ENCODE measurements at regions not wholly inside any gene's neighbourhood (a gene's known extent, or its start where the extent isn't known, plus 50 kb on each side); places are given as distances from the start of the nearest gene placed in this dataset.

- Histone ChIP-seq H2AFZ (replicated peaks; ENCODE audit: low read length, poor library complexity) (no peak overlapping the region), H3K56ac (ENCODE audit: extremely low read depth, insufficient read depth, low read length) (no peak overlapping the region), H3K9ac (ENCODE audit: low read depth, low read length) (no peak overlapping the region), H3K4me2 (ENCODE audit: low read depth, low read length) (no peak overlapping the region), H3K79me1 (ENCODE audit: low read depth in 1 of 2, low read length in 2 of 2) (no peaks in the 10 kb centered on the region), H3K4ac (ENCODE audit: low read depth, low read length) (no peak overlapping the region), H2BK20ac (ENCODE audit: low read depth, low read length) (no peak overlapping the region), H4K5ac (ENCODE audit: low read depth, low read length) (no peak overlapping the region), H3K36me3 (ENCODE audit: control insufficient read depth, insufficient read depth, low read length) (no peaks in the 10 kb centered on the region), H2AK9ac (replicated peaks; ENCODE audit: low read depth, low read length, poor library complexity) (no peak overlapping the region), H3K4me1 (ENCODE audit: control insufficient read depth, insufficient read depth, low read length) (no peaks in the 10 kb centered on the region), H3K4me3 (ENCODE audit: insufficient read depth, low read depth, low read length) (no peak overlapping the region), H4K20me1 (ENCODE audit: insufficient read depth, low read length) (no peaks in the 10 kb centered on the region), H3K23ac (ENCODE audit: low read depth, low read length) (no peak overlapping the region), H2BK120ac (ENCODE audit: low read depth, low read length) (no peak overlapping the region), H3K14ac (replicated peaks; ENCODE audit: low read depth, low read length) (no peak overlapping the region), H3K9me1 (ENCODE audit: insufficient read depth, low read length) (no peaks in the 10 kb centered on the region), H3K9me3 (ENCODE audit: control insufficient read depth, insufficient read depth, low read length) (no peaks in the 10 kb centered on the region), H4K91ac (ENCODE audit: insufficient read depth, low read depth, low read length) (no peak overlapping the region), H3K18ac (ENCODE audit: low read depth, low read length) (no peak overlapping the region), H2AK5ac (ENCODE audit: low read depth, low read length) (no peak overlapping the region), H2BK5ac (ENCODE audit: low read depth, low read length, poor library complexity, severe bottlenecking) (no peak overlapping the region), H2BK15ac (ENCODE audit: low read depth, low read length) (no peak overlapping the region), H3K27ac (ENCODE audit: insufficient read depth, low read length) (no peak overlapping the region), H3K27me3 (ENCODE audit: control insufficient read depth, insufficient read depth, low read length) (no peaks in the 10 kb centered on the region), H4K8ac (ENCODE audit: low read depth in 2 of 2, low read length in 2 of 2) (no peak overlapping the region)
- BruUV-seq (replicated peaks) = no TSS peak
- ATAC-seq (ENCODE audit: low read depth) (no peak), DNase-seq (no peak)
- dilution Hi-C loops (cut with HindIII; ENCODE audit: low sequenced_read_pairs, unreplicated experiment) (no loop called here), intact Hi-C loops (cut with micrococcal nuclease) (no loop called here), in situ Hi-C loops (cut with MboI; ENCODE audit: low sequenced_read_pairs) (no loop called here)
- POLR2A ChIA-PET (ENCODE audit: unreplicated experiment) = no interaction called here
- CTCF ChIA-PET = no interaction called here
- no CpG with 5 or more reads among the region's 2 CpGs for WGBS, 2 experiments (ENCODE audit: extremely low coverage in 2 of 2, insufficient read length in 1 of 2)
- TF ChIP-seq MAZ (IDR thresholded peaks at IDR 0.05; ENCODE audit: borderline replicate concordance, low read depth, low read length) = no peak
- TF ChIP-seq FOS (IDR thresholded peaks at IDR 0.05; ENCODE audit: low read depth, low read length) = no peak
- TF ChIP-seq NFE2L2 (IDR thresholded peaks at IDR 0.05; ENCODE audit: low read depth, low read length) = no peak
- TF ChIP-seq USF2 (IDR thresholded peaks at IDR 0.05; ENCODE audit: low read depth, low read length) = no peak
- no peak for TF ChIP-seq BHLHE40 (IDR thresholded peaks at IDR 0.05; ENCODE audit: low read depth, low read length)
- no peak for TF ChIP-seq MAFK (IDR thresholded peaks at IDR 0.05; ENCODE audit: low read depth, low read length)
- no peak for TF ChIP-seq CEBPB (IDR thresholded peaks at IDR 0.05; ENCODE audit: low read depth, low read length)
- no peak for TF ChIP-seq RCOR1 (IDR thresholded peaks at IDR 0.05; ENCODE audit: insufficient replicate concordance, low read length)
- TF ChIP-seq CHD1 (IDR thresholded peaks at IDR 0.05; ENCODE audit: low read depth, low read length) = no peak
- no peak for TF ChIP-seq RFX5 (IDR thresholded peaks at IDR 0.05; ENCODE audit: low read depth, low read length)
- TF ChIP-seq RAD21 (IDR thresholded peaks at IDR 0.05; ENCODE audit: low read length) = no peak
- TF ChIP-seq MXI1 (IDR thresholded peaks at IDR 0.05; ENCODE audit: borderline replicate concordance, low read depth, low read length) = no peak
- TF ChIP-seq, protein P1, sequence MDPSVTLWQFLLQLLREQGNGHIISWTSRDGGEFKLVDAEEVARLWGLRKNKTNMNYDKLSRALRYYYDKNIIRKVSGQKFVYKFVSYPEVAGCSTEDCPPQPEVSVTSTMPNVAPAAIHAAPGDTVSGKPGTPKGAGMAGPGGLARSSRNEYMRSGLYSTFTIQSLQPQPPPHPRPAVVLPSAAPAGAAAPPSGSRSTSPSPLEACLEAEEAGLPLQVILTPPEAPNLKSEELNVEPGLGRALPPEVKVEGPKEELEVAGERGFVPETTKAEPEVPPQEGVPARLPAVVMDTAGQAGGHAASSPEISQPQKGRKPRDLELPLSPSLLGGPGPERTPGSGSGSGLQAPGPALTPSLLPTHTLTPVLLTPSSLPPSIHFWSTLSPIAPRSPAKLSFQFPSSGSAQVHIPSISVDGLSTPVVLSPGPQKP (IDR thresholded peaks at IDR 0.05; ENCODE audit: borderline replicate concordance, low read depth, low read length) = no peak
- no peak for TF ChIP-seq POLR2A (IDR thresholded peaks at IDR 0.05; ENCODE audit: low read depth, low read length)
- TF ChIP-seq, protein P2, sequence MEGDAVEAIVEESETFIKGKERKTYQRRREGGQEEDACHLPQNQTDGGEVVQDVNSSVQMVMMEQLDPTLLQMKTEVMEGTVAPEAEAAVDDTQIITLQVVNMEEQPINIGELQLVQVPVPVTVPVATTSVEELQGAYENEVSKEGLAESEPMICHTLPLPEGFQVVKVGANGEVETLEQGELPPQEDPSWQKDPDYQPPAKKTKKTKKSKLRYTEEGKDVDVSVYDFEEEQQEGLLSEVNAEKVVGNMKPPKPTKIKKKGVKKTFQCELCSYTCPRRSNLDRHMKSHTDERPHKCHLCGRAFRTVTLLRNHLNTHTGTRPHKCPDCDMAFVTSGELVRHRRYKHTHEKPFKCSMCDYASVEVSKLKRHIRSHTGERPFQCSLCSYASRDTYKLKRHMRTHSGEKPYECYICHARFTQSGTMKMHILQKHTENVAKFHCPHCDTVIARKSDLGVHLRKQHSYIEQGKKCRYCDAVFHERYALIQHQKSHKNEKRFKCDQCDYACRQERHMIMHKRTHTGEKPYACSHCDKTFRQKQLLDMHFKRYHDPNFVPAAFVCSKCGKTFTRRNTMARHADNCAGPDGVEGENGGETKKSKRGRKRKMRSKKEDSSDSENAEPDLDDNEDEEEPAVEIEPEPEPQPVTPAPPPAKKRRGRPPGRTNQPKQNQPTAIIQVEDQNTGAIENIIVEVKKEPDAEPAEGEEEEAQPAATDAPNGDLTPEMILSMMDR (conservative IDR thresholded peaks at IDR 0.05; ENCODE audit: low read depth, low read length) = no peak
Observed at GRCh38 chr1:204760350-204760749, 74.8 kb upstream of the LRRN2 start.

Measured in IMR-90 (cell line).